ENCODE measurements at regions not wholly inside any gene's neighbourhood (a gene's known extent, or its start where the extent isn't known, plus 50 kb on each side); places are given as distances from the start of the nearest gene placed in this dataset.

DNA sequence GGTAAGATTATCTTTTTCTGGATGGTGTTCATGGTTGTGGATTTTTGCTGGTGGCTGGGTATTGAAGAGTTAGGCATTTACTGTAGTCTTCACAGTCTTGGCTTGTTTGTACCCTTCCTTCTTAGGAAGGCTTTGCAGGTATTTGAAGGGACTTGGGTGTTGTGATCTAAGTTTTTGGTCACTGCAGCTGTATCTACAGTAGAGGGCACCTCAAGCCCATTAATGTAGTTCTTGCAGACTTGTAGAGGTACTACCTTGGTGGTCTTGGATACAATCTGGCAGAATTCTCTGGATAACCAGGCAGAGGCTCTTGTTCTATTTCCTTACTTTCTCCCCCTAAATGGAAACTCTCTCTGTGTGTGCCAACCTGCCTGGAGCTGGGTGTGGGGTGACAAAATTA is 155.8 kb upstream of the BRINP3 start:
- Mint-ChIP-seq H3K36me3 (no peaks in the 10 kb centered on the region), H3K9me3 (peaks cover 6% of the 10 kb centered on the region), H3K4me1 (no peaks in the 10 kb centered on the region), H3K27me3 (ENCODE audit: low read depth) (no peaks in the 10 kb centered on the region), H3K27ac (no peak overlapping the region), H3K4me3 (no peak overlapping the region)
- no peak for TF ChIP-seq CTCF (IDR thresholded peaks at IDR 0.05; ENCODE audit: unreplicated experiment)
- no peak for DNase-seq (ENCODE audit: low spot score in 2 of 2, unreplicated experiment in 2 of 2)

DNA sequence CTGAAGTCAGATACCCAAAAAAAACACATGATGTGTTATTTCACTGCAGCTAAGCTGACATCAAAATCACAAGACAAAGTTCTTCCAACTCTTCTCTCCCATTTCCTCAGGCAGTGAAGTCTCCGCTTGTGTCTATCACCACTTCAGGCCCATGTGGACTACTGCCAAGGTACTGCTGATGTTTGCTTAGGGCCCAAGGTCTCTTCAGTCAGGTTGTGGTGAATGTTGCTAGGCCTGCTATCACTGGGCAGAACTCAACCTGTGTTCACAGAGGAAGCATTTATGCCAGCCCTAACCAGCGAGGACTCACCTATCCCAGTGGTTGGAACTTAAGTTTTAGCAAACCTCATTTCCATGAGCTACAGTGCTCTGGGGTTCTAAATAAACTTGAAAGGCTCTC is 156.5 kb upstream of the BRINP3 start:
- H3K4me3 Mint-ChIP-seq = no peak overlapping the region
- no peak for DNase-seq (ENCODE audit: low spot score in 2 of 2, unreplicated experiment in 2 of 2)
- no peak overlapping the region for H3K27ac Mint-ChIP-seq
- peaks cover 3% of the 10 kb centered on the region for H3K9me3 Mint-ChIP-seq
- no peak for TF ChIP-seq CTCF (IDR thresholded peaks at IDR 0.05; ENCODE audit: unreplicated experiment)
- no peaks in the 10 kb centered on the region for H3K27me3 Mint-ChIP-seq (ENCODE audit: low read depth)
- H3K36me3 Mint-ChIP-seq = no peaks in the 10 kb centered on the region
- no peaks in the 10 kb centered on the region for H3K4me1 Mint-ChIP-seq

GRCh38 chr1:190649553-190649952 is 171.9 kb upstream of the BRINP3 start:
- DNase-seq (ENCODE audit: low spot score in 2 of 2, unreplicated experiment in 2 of 2) = no peak
- TF ChIP-seq CTCF (IDR thresholded peaks at IDR 0.05; ENCODE audit: unreplicated experiment) = no peak
- Mint-ChIP-seq H3K4me1 (no peaks in the 10 kb centered on the region), H3K27ac (no peak overlapping the region), H3K36me3 (no peaks in the 10 kb centered on the region), H3K9me3 (peaks cover 14% of the 10 kb centered on the region), H3K27me3 (ENCODE audit: low read depth) (peaks cover 2% of the 10 kb centered on the region), H3K4me3 (no peak overlapping the region)

DNA sequence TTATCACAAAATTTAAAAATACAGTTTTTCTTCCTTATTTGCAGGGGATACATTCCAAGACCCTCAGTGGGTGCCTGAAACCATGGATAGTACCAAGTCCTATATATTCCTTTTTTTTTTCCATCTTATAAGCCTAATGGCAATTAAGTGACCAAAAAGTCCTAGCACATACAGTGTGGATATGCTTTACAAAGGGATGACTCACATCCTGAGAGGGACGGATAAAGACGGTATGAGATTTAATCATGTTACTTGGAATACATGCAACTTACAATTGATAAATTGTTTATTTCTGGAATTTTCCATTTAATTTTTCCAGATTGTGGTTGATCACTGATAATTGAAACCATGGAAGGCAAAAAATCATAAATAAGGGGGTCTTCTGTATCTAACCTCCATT is 181.2 kb upstream of the BRINP3 start:
- H3K4me3 Mint-ChIP-seq = no peak overlapping the region
- no peak for TF ChIP-seq CTCF (IDR thresholded peaks at IDR 0.05; ENCODE audit: unreplicated experiment)
- DNase-seq (ENCODE audit: low spot score in 2 of 2, unreplicated experiment in 2 of 2) = no peak
- no peaks in the 10 kb centered on the region for H3K36me3 Mint-ChIP-seq
- peaks cover 2% of the 10 kb centered on the region for H3K27me3 Mint-ChIP-seq (ENCODE audit: low read depth)
- no peaks in the 10 kb centered on the region for H3K9me3 Mint-ChIP-seq
- no peak overlapping the region for H3K27ac Mint-ChIP-seq
- peaks cover 5% of the 10 kb centered on the region for H3K4me1 Mint-ChIP-seq

- Mint-ChIP-seq H3K4me3 (no peak overlapping the region), H3K4me1 (peaks cover 5% of the 10 kb centered on the region), H3K36me3 (no peaks in the 10 kb centered on the region), H3K27ac (no peak overlapping the region), H3K9me3 (no peaks in the 10 kb centered on the region), H3K27me3 (ENCODE audit: low read depth) (peaks cover 2% of the 10 kb centered on the region)
- DNase-seq (ENCODE audit: low spot score in 2 of 2, unreplicated experiment in 2 of 2) = no peak
- no peak for TF ChIP-seq CTCF (IDR thresholded peaks at IDR 0.05; ENCODE audit: unreplicated experiment)
These were observed 186.3 kb upstream of the BRINP3 start for GRCh38 chr1:190663962-190664361.

GRCh38 chr1:190665045-190665444 is 187.4 kb upstream of the BRINP3 start:
- H3K27me3 Mint-ChIP-seq (ENCODE audit: low read depth) = peaks cover 2% of the 10 kb centered on the region
- H3K27ac Mint-ChIP-seq = no peak overlapping the region
- H3K36me3 Mint-ChIP-seq = no peaks in the 10 kb centered on the region
- DNase-seq (ENCODE audit: low spot score in 2 of 2, unreplicated experiment in 2 of 2) = no peak
- no peak for TF ChIP-seq CTCF (IDR thresholded peaks at IDR 0.05; ENCODE audit: unreplicated experiment)
- peaks cover 5% of the 10 kb centered on the region for H3K9me3 Mint-ChIP-seq
- H3K4me1 Mint-ChIP-seq = peaks cover 5% of the 10 kb centered on the region
- H3K4me3 Mint-ChIP-seq = no peak overlapping the region
